ENCODE measurements at regions not wholly inside any gene's neighbourhood (a gene's known extent, or its start where the extent isn't known, plus 50 kb on each side); places are given as distances from the start of the nearest gene placed in this dataset.
"Not testable (repeated sequence)": the region's sequence is repeated elsewhere in the genome, so short reads cannot be mapped to it uniquely, and the experiment has no call there.

DNA sequence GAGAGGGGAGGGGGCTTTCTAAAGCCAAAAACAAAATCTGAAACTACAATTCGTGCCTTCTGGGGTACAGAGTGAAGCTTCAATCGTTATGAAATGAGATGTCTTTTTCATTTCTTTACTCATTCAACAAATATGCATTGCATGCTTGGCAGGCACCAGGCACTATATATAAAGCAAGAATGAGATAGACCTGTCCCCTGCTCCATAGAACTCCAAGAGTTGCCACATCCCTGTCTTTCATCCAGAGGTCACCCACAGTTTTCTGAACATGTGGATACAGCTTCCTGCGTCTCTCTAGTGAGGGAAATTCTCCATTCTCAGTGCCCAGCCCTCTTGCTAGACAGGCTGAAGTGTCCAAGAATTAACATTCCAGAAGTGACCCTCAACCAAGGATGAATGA lies 343.2 kb upstream of the MAF start:
- Mint-ChIP-seq H3K36me3 (ENCODE audit: low read depth) (no peaks in the 10 kb centered on the region), H3K27ac (no peak overlapping the region), H3K27me3 (peaks cover 2% of the 10 kb centered on the region), H3K9me3 (no peaks in the 10 kb centered on the region), H3K4me1 (ENCODE audit: low read depth) (no peaks in the 10 kb centered on the region), H3K4me3 (no peak overlapping the region)
- TF ChIP-seq, protein P1, sequence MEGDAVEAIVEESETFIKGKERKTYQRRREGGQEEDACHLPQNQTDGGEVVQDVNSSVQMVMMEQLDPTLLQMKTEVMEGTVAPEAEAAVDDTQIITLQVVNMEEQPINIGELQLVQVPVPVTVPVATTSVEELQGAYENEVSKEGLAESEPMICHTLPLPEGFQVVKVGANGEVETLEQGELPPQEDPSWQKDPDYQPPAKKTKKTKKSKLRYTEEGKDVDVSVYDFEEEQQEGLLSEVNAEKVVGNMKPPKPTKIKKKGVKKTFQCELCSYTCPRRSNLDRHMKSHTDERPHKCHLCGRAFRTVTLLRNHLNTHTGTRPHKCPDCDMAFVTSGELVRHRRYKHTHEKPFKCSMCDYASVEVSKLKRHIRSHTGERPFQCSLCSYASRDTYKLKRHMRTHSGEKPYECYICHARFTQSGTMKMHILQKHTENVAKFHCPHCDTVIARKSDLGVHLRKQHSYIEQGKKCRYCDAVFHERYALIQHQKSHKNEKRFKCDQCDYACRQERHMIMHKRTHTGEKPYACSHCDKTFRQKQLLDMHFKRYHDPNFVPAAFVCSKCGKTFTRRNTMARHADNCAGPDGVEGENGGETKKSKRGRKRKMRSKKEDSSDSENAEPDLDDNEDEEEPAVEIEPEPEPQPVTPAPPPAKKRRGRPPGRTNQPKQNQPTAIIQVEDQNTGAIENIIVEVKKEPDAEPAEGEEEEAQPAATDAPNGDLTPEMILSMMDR (IDR thresholded peaks at IDR 0.05), result no peak
- ChIA-PET POLR2A (no interaction called here), CTCF (no interaction called here)
- no peak for ATAC-seq
- intact Hi-C loops (cut with micrococcal nuclease), result no loop called here
- no peak for DNase-seq

DNA sequence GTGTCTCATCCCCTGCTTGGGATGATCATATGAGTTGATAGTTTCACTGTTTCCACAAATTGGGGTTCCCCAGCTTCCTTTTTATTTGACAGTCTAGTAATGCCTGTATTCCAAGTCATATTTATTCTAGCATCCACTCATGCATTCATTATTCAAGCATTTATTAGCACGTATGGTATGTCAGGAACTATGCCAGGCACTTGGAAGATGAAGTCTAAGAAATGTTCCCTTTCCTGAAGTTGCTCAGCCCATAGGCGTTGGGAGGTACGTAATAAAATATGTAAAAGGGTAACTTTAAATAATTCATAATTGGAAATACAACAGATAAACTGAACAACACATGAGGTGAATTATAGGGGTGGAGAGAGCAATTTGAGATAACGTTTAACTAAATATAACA lies 338.0 kb upstream of the MAF start:
- TF ChIP-seq, protein P1 (IDR thresholded peaks at IDR 0.05), result no peak
- no peak for DNase-seq
- Mint-ChIP-seq H3K36me3 (ENCODE audit: low read depth) (no peaks in the 10 kb centered on the region), H3K27me3 (no peaks in the 10 kb centered on the region), H3K4me3 (no peak overlapping the region), H3K9me3 (no peaks in the 10 kb centered on the region), H3K27ac (no peak overlapping the region), H3K4me1 (ENCODE audit: low read depth) (no peaks in the 10 kb centered on the region)
- intact Hi-C loops (cut with micrococcal nuclease), result no loop called here
- CTCF ChIA-PET, result no interaction called here
- no peak for ATAC-seq
- POLR2A ChIA-PET, result no interaction called here

DNA sequence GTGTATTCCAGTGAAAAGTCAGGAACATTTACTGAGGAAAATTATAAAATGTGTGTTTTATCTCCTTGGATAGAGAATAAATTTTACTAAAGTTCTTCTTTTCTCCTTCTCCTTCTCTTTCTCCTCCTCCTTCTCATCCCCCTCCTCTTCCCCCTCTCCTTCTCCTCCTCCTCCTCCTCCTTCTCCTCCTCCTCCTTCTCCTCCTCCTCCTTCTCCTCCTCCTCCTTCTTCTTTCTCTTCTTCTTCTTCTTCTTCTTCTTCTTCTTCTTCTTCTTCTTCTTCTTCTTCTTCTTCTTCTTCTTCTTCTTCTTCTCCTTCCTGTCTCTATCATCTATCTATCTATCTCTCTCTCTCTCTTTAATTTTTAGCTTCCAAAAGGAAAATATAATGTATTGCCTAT lies 337.1 kb upstream of the MAF start:
- intact Hi-C loops (cut with micrococcal nuclease); H3K27ac Mint-ChIP-seq; CTCF ChIA-PET; DNase-seq; H3K4me1 Mint-ChIP-seq (ENCODE audit: low read depth); H3K4me3 Mint-ChIP-seq; H3K27me3 Mint-ChIP-seq; H3K9me3 Mint-ChIP-seq; ATAC-seq; POLR2A ChIA-PET; H3K36me3 Mint-ChIP-seq (ENCODE audit: low read depth): not testable (repeated sequence)

DNA sequence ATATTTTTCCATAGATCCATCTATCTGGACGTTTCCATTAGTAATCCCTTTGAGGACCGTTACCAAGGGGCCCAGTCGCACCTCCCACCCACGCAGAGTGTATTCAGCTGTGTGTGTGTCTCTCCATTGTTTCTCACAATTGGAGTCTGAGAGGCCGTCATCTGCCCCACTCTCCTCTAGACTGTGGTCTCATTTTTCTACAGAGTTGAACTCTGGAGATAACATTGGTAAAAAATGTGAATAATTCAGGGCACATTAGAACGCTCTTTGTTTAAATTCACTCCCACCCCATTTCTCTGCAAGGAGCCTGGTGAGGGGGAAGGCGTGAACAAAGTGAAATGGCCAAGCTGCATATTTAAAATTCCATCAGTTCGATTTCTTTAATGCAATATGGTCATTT lies 333.1 kb upstream of the MAF start:
- ATAC-seq (no peak), DNase-seq (no peak)
- CTCF ChIA-PET, result no interaction called here
- Mint-ChIP-seq H3K4me3 (no peak overlapping the region), H3K36me3 (ENCODE audit: low read depth) (no peaks in the 10 kb centered on the region), H3K4me1 (ENCODE audit: low read depth) (no peaks in the 10 kb centered on the region), H3K27me3 (no peaks in the 10 kb centered on the region), H3K27ac (no peak overlapping the region), H3K9me3 (no peaks in the 10 kb centered on the region)
- POLR2A ChIA-PET, result interaction anchor here (0.6 kb wide), 1 partner anchor 509 kb away, joined by 4 read pairs; no protein-coding TSS in a partner anchor
- intact Hi-C loops (cut with micrococcal nuclease), result no loop called here
- TF ChIP-seq, protein P1 (IDR thresholded peaks at IDR 0.05), result no peak

DNA sequence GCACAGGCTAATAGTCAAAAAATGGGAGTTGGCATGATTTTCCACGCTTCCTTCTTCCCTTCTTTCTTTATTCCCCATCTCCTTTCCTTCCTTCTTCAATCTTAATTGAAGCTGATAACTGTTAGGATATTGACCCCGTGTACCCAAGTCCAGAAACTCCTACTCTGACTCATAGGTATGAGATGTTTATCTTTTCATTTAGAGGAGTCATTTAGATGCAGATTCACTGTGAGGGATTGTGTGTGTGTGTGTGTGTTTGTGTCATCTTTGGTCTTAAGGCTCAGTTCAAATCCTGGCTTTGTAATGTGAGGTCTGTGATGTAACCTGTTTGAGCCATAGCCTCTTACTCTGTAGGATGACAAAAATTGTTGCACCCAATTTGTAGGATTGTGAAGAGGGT lies 332.0 kb upstream of the MAF start:
- no peaks in the 10 kb centered on the region for H3K9me3 Mint-ChIP-seq
- ATAC-seq (no peak), DNase-seq (no peak)
- ChIA-PET POLR2A (no interaction called here), CTCF (no interaction called here)
- H3K4me3 Mint-ChIP-seq, result no peak overlapping the region
- TF ChIP-seq, protein P1 (IDR thresholded peaks at IDR 0.05), result no peak
- H3K27ac Mint-ChIP-seq, result no peak overlapping the region
- no peaks in the 10 kb centered on the region for H3K4me1 Mint-ChIP-seq (ENCODE audit: low read depth)
- intact Hi-C loops (cut with micrococcal nuclease), result no loop called here
- H3K36me3 Mint-ChIP-seq (ENCODE audit: low read depth), result no peaks in the 10 kb centered on the region
- no peaks in the 10 kb centered on the region for H3K27me3 Mint-ChIP-seq

DNA sequence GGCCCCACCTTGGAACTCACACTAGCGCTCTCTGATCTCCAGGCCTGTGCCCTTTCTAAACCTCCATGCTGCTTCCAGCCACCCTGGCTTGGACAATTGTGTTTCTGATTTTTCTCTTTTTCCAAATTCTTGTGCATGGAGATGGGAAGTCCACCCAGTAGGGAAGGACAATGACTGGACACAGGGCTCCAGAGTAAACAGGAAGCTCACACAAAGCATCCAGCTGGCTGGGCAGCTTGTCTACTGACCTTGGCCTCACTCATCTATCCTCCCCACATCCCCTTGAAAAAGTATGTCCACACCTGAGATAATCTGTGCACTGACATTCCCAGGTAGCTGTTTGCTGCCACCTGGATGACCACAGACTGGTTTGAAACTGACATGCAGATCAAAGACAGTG lies 331.2 kb upstream of the MAF start:
- no peak overlapping the region for H3K27ac Mint-ChIP-seq
- ATAC-seq (no peak), DNase-seq (no peak)
- ChIA-PET CTCF (no interaction called here), POLR2A (interaction anchor here (0.6 kb wide), 1 partner anchor 471 kb away, joined by 3 read pairs; no protein-coding TSS in a partner anchor)
- no peaks in the 10 kb centered on the region for H3K9me3 Mint-ChIP-seq
- no peaks in the 10 kb centered on the region for H3K27me3 Mint-ChIP-seq
- H3K4me1 Mint-ChIP-seq (ENCODE audit: low read depth), result no peaks in the 10 kb centered on the region
- intact Hi-C loops (cut with micrococcal nuclease), result no loop called here
- no peak overlapping the region for H3K4me3 Mint-ChIP-seq
- H3K36me3 Mint-ChIP-seq (ENCODE audit: low read depth), result no peaks in the 10 kb centered on the region
- TF ChIP-seq, protein P1 (IDR thresholded peaks at IDR 0.05), result no peak
